ENCODE measurements at regions not wholly inside any gene's neighbourhood (a gene's known extent, or its start where the extent isn't known, plus 50 kb on each side); places are given as distances from the start of the nearest gene placed in this dataset.

GRCh38 chr9:26176628-26177027 is 498.4 kb upstream of the TUSC1 start:
- no peak overlapping the region for H3K4me3 Mint-ChIP-seq
- intact Hi-C loops (cut with micrococcal nuclease): no loop called here
- no peaks in the 10 kb centered on the region for H3K36me3 Mint-ChIP-seq (ENCODE audit: low read depth)
- H3K27me3 Mint-ChIP-seq (ENCODE audit: insufficient read depth): no peaks in the 10 kb centered on the region
- no peak overlapping the region for H3K27ac Mint-ChIP-seq
- no peaks in the 10 kb centered on the region for H3K4me1 Mint-ChIP-seq (ENCODE audit: low read depth)
- no peaks in the 10 kb centered on the region for H3K9me3 Mint-ChIP-seq
- DNase-seq (ENCODE audit: low spot score): no peak

GRCh38 chr9:26175264-26175663 is 497.0 kb upstream of the TUSC1 start:
- Mint-ChIP-seq H3K4me3 (no peak overlapping the region), H3K27me3 (ENCODE audit: insufficient read depth) (no peaks in the 10 kb centered on the region), H3K27ac (no peak overlapping the region), H3K36me3 (ENCODE audit: low read depth) (no peaks in the 10 kb centered on the region), H3K9me3 (no peaks in the 10 kb centered on the region), H3K4me1 (ENCODE audit: low read depth) (no peaks in the 10 kb centered on the region)
- DNase-seq (ENCODE audit: low spot score): no peak
- intact Hi-C loops (cut with micrococcal nuclease): no loop called here

- H3K36me3 Mint-ChIP-seq (ENCODE audit: low read depth): no peaks in the 10 kb centered on the region
- no peaks in the 10 kb centered on the region for H3K27me3 Mint-ChIP-seq (ENCODE audit: insufficient read depth)
- H3K4me3 Mint-ChIP-seq: no peak overlapping the region
- intact Hi-C loops (cut with micrococcal nuclease): no loop called here
- no peak for DNase-seq (ENCODE audit: low spot score)
- no peak overlapping the region for H3K27ac Mint-ChIP-seq
- peaks cover 3% of the 10 kb centered on the region for H3K9me3 Mint-ChIP-seq
- H3K4me1 Mint-ChIP-seq (ENCODE audit: low read depth): no peaks in the 10 kb centered on the region
Measured at GRCh38 chr9:26172301-26172700, 494.1 kb upstream of the TUSC1 start.

- Mint-ChIP-seq H3K4me1 (ENCODE audit: low read depth) (no peaks in the 10 kb centered on the region), H3K4me3 (no peak overlapping the region), H3K36me3 (ENCODE audit: low read depth) (no peaks in the 10 kb centered on the region), H3K9me3 (peaks cover 3% of the 10 kb centered on the region), H3K27me3 (ENCODE audit: insufficient read depth) (no peaks in the 10 kb centered on the region), H3K27ac (no peak overlapping the region)
- no peak for DNase-seq (ENCODE audit: low spot score)
- intact Hi-C loops (cut with micrococcal nuclease): no loop called here
Measured at GRCh38 chr9:26171691-26172090, 493.4 kb upstream of the TUSC1 start.

DNA sequence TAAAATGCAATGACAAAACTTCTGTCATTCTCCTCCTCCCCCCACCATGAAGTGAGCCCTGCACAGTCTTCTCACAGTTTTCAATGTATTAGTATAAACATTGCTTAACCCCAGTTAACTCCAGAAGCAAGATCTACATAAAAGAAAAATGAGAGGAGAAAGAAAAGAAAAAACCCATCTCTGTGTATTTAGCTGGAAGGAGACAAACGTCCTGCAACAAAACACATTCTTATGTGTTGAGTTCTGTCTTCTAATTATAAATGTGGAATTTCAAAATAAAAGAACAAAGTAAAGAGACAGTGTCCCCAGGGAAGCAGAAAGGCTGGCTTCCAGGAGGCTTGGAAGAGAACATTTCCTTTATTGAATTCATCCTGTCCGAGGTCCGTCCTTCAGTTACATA is 491.9 kb upstream of the TUSC1 start:
- DNase-seq (ENCODE audit: low spot score): no peak
- Mint-ChIP-seq H3K4me1 (ENCODE audit: low read depth) (no peaks in the 10 kb centered on the region), H3K27ac (no peak overlapping the region), H3K4me3 (no peak overlapping the region), H3K27me3 (ENCODE audit: insufficient read depth) (no peaks in the 10 kb centered on the region), H3K36me3 (ENCODE audit: low read depth) (no peaks in the 10 kb centered on the region), H3K9me3 (peaks cover 3% of the 10 kb centered on the region)
- intact Hi-C loops (cut with micrococcal nuclease): no loop called here

DNA sequence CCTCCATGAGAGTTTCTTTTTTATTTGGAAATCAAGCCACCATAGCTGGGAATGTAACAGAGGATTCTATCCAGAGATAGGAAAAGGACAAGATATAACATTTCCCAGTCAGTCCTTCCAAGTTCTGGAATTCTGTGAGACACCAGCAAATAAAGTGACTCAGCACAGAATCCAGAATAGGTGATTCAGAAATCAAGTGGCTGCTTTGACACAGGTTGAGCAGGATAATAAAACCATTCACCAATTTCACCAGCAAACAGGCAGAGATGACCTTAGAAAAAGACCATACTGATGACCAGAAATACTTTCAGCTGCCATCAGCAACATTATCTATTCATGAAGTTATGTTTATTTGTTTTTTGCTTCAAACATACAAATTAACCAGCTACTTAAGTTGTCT is 491.5 kb upstream of the TUSC1 start:
- peaks cover 3% of the 10 kb centered on the region for H3K9me3 Mint-ChIP-seq
- no peaks in the 10 kb centered on the region for H3K4me1 Mint-ChIP-seq (ENCODE audit: low read depth)
- H3K27ac Mint-ChIP-seq: no peak overlapping the region
- H3K36me3 Mint-ChIP-seq (ENCODE audit: low read depth): no peaks in the 10 kb centered on the region
- DNase-seq (ENCODE audit: low spot score): no peak
- no peaks in the 10 kb centered on the region for H3K27me3 Mint-ChIP-seq (ENCODE audit: insufficient read depth)
- H3K4me3 Mint-ChIP-seq: no peak overlapping the region
- intact Hi-C loops (cut with micrococcal nuclease): no loop called here

- Mint-ChIP-seq H3K9me3 (peaks cover 7% of the 10 kb centered on the region), H3K4me3 (no peak overlapping the region), H3K27me3 (ENCODE audit: insufficient read depth) (no peaks in the 10 kb centered on the region), H3K4me1 (ENCODE audit: low read depth) (no peaks in the 10 kb centered on the region), H3K36me3 (ENCODE audit: low read depth) (no peaks in the 10 kb centered on the region), H3K27ac (no peak overlapping the region)
- DNase-seq (ENCODE audit: low spot score): no peak
- intact Hi-C loops (cut with micrococcal nuclease): no loop called here
Measured at GRCh38 chr9:26166537-26166936, 488.3 kb upstream of the TUSC1 start.

- intact Hi-C loops (cut with micrococcal nuclease): no loop called here
- no peaks in the 10 kb centered on the region for H3K4me1 Mint-ChIP-seq (ENCODE audit: low read depth)
- H3K36me3 Mint-ChIP-seq (ENCODE audit: low read depth): no peaks in the 10 kb centered on the region
- no peak overlapping the region for H3K4me3 Mint-ChIP-seq
- DNase-seq (ENCODE audit: low spot score): no peak
- H3K9me3 Mint-ChIP-seq: peaks cover 11% of the 10 kb centered on the region
- H3K27me3 Mint-ChIP-seq (ENCODE audit: insufficient read depth): no peaks in the 10 kb centered on the region
- H3K27ac Mint-ChIP-seq: no peak overlapping the region
Measured at GRCh38 chr9:26165426-26165825, 487.2 kb upstream of the TUSC1 start.

DNA sequence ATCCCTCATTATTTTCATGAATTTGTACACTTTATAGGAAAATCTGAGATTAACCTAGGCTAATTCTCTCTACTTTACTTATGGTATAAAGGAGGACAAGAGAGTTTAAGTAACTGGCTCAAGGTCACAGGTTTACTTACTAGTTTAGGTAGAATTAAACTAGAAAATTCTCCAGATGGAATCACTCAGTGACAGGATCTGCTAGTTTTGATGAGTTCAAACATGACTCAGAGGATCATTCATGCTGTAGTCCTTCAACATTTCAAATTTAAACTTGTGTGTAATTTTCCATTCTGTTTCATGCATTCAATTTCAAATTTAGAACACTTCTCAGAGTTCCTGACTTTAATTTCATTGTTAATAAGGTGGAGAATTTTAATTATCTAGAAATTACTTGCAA is 485.7 kb upstream of the TUSC1 start:
- no peak for DNase-seq (ENCODE audit: low spot score)
- H3K4me1 Mint-ChIP-seq (ENCODE audit: low read depth): no peaks in the 10 kb centered on the region
- no peak overlapping the region for H3K4me3 Mint-ChIP-seq
- H3K27ac Mint-ChIP-seq: no peak overlapping the region
- peaks cover 15% of the 10 kb centered on the region for H3K9me3 Mint-ChIP-seq
- intact Hi-C loops (cut with micrococcal nuclease): no loop called here
- H3K36me3 Mint-ChIP-seq (ENCODE audit: low read depth): no peaks in the 10 kb centered on the region
- no peaks in the 10 kb centered on the region for H3K27me3 Mint-ChIP-seq (ENCODE audit: insufficient read depth)

- H3K4me3 Mint-ChIP-seq: no peak overlapping the region
- H3K4me1 Mint-ChIP-seq (ENCODE audit: low read depth): no peaks in the 10 kb centered on the region
- no peaks in the 10 kb centered on the region for H3K27me3 Mint-ChIP-seq (ENCODE audit: insufficient read depth)
- no peaks in the 10 kb centered on the region for H3K36me3 Mint-ChIP-seq (ENCODE audit: low read depth)
- H3K9me3 Mint-ChIP-seq: peaks cover 15% of the 10 kb centered on the region
- intact Hi-C loops (cut with micrococcal nuclease): no loop called here
- no peak for DNase-seq (ENCODE audit: low spot score)
- H3K27ac Mint-ChIP-seq: no peak overlapping the region
Measured at GRCh38 chr9:26159575-26160392, 481.5 kb upstream of the TUSC1 start.

DNA sequence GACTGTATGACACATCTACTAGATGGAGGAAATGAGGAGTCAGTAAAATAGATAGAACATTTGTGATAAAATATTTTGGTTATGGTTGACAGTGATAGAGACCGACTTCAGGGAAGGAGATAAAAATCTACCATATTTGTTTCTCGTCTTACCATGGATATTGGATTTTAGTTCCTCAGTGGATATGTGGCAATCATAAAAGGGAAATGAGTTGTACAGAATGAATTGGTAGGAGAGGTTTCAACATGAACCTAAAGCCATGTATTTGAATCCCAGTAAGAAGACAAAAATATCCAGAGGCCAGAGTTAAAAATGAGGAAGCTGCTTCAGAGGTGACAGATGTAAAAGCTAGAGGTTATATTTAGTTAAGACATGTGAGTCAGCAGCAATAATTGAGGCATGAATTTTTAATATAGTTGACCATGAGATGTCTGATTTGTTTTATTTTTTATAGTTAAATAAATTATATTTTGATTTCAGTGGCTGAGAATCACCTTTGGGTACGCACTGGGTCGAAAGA is 480.4 kb upstream of the TUSC1 start:
- Mint-ChIP-seq H3K4me1 (ENCODE audit: low read depth) (no peaks in the 10 kb centered on the region), H3K36me3 (ENCODE audit: low read depth) (no peaks in the 10 kb centered on the region), H3K27me3 (ENCODE audit: insufficient read depth) (no peaks in the 10 kb centered on the region), H3K4me3 (no peak overlapping the region), H3K9me3 (peaks cover 15% of the 10 kb centered on the region), H3K27ac (no peak overlapping the region)
- intact Hi-C loops (cut with micrococcal nuclease): no loop called here
- DNase-seq (ENCODE audit: low spot score): no peak

DNA sequence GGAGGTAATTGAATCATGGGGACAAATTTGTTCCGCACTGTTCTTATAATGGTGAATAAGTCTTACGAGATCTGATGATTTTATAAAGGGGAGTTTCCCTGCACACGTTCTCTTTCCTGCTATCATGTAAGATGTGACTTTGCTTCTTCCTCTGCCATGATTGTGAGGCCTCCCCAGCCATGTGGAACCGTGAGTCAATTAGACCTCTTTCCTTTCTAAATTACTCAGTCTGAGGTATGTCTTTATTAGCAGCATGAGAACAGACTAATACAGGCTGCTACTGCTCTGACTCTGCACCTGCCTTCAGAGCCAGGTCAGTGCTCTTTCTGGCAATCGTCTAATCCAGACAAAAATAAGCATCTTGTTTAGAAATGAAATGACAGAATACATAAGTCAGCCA is 479.2 kb upstream of the TUSC1 start:
- no peak overlapping the region for H3K27ac Mint-ChIP-seq
- no peak for DNase-seq (ENCODE audit: low spot score)
- intact Hi-C loops (cut with micrococcal nuclease): no loop called here
- H3K27me3 Mint-ChIP-seq (ENCODE audit: insufficient read depth): no peaks in the 10 kb centered on the region
- H3K9me3 Mint-ChIP-seq: peaks cover 23% of the 10 kb centered on the region
- no peak overlapping the region for H3K4me3 Mint-ChIP-seq
- H3K4me1 Mint-ChIP-seq (ENCODE audit: low read depth): no peaks in the 10 kb centered on the region
- no peaks in the 10 kb centered on the region for H3K36me3 Mint-ChIP-seq (ENCODE audit: low read depth)

DNA sequence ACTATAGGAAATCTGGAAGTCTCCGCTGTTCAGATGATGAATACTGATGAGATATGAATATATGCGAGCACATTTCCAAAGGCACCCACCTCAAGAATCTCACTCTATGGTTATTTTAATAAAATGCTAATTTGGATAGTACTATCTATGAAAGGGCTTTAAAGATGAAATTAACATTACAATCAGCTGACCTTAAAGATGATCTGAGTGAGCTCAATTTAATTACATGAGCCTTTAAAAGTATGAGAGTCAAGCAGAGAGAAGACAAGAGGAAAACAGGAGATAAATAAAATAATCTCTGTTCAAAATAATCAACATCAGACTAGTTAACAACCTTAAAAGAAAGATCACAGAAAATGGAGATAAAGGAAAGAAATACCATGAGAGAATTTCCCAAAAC is 474.1 kb upstream of the TUSC1 start:
- no peaks in the 10 kb centered on the region for H3K27me3 Mint-ChIP-seq (ENCODE audit: insufficient read depth)
- H3K9me3 Mint-ChIP-seq: peaks cover 10% of the 10 kb centered on the region
- H3K4me3 Mint-ChIP-seq: no peak overlapping the region
- H3K36me3 Mint-ChIP-seq (ENCODE audit: low read depth): no peaks in the 10 kb centered on the region
- intact Hi-C loops (cut with micrococcal nuclease): no loop called here
- DNase-seq (ENCODE audit: low spot score): no peak
- H3K4me1 Mint-ChIP-seq (ENCODE audit: low read depth): no peaks in the 10 kb centered on the region
- H3K27ac Mint-ChIP-seq: no peak overlapping the region

DNA sequence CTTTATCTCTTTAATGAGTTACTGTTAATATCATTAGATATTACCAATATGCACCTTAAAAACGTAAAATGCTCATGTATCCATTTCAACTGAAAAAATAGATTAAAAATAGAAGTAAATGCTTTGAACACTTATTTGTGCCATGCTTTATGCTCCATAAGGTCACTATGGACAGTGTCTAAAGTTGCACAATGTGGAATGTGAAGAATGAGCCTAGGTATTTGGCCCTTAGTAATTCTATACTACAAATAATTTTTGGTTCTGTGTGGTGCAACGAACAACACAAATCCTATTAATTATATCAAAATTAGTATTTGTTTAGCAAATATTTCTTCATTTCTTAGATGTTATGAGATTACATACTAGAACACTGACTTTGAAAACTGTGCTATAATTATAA is 469.9 kb upstream of the TUSC1 start:
- no peak for DNase-seq (ENCODE audit: low spot score)
- no peak overlapping the region for H3K27ac Mint-ChIP-seq
- intact Hi-C loops (cut with micrococcal nuclease): no loop called here
- H3K27me3 Mint-ChIP-seq (ENCODE audit: insufficient read depth): no peaks in the 10 kb centered on the region
- no peaks in the 10 kb centered on the region for H3K4me1 Mint-ChIP-seq (ENCODE audit: low read depth)
- H3K4me3 Mint-ChIP-seq: no peak overlapping the region
- H3K36me3 Mint-ChIP-seq (ENCODE audit: low read depth): no peaks in the 10 kb centered on the region
- H3K9me3 Mint-ChIP-seq: peaks cover 9% of the 10 kb centered on the region

Data from activated T-helper 1 cell treated with anti-CD3 and anti-CD28 coated beads, Interleukin-12 subunit alpha, Interleukin-12 subunit beta, Interleukin-2, Interleukin-4 antibody, amounts not matched to agents 30 ng/mL and 10 ng/mL and 1 ng/mL, durations not matched to agents 14 hours and 24 hours and 36 hours (primary cell).